MCF 10A (cell line): ENCODE measurements at regions not wholly inside any gene's neighbourhood (a gene's known extent, or its start where the extent isn't known, plus 50 kb on each side); places are given as distances from the start of the nearest gene placed in this dataset.

Experiments
- BruUV-seq: library from RNA; stranded (reverse); fragments of 400-500 nt; replicated peaks from 2 replicates; lab custom pipeline; 2021; lab: Mats Ljungman, UMichigan
- CTCF ChIA-PET: fragments of 300-600 bp; sonication (Branson Sonifier 250); formaldehyde crosslinking; extraction: SDS; loops from one replicate; lab custom pipeline; 2021; ENCODE audit warnings: antibody characterized with exemption, inconsistent platforms; lab: Yijun Ruan, JAX
- POLR2A ChIA-PET: fragments of 300-600, 350-650 bp; sonication (Branson Sonifier 250); formaldehyde crosslinking; extraction: SDS; loops from one replicate; lab custom pipeline; 2020; ENCODE audit warnings: antibody characterized with exemption, inconsistent platforms; lab: Yijun Ruan, JAX
- DNase-seq: peaks from one replicate; pipeline ENCODE4 v3.0.0-alpha.2; 2018; ENCODE audit not compliant: unreplicated experiment
- H3K27ac Mint-ChIP-seq: one replicate; pipeline ENCODE4 v1.8.0; 2022; ENCODE audit warnings: mild to moderate bottlenecking, low read depth, mixed read lengths; ENCODE audit not compliant: unreplicated experiment
- H3K27me3 Mint-ChIP-seq: one replicate; pipeline ENCODE4 v1.8.0; 2022; ENCODE audit warnings: mixed read lengths; ENCODE audit not compliant: insufficient read depth, unreplicated experiment
- H3K36me3 Mint-ChIP-seq: one replicate; pipeline ENCODE4 v1.8.0; 2022; ENCODE audit warnings: mild to moderate bottlenecking, moderate library complexity, mixed read lengths; ENCODE audit not compliant: insufficient read depth, unreplicated experiment
- H3K4me1 Mint-ChIP-seq: one replicate; pipeline ENCODE4 v1.8.0; 2022; ENCODE audit warnings: mixed read lengths; ENCODE audit not compliant: insufficient read depth, unreplicated experiment
- H3K4me3 Mint-ChIP-seq: one replicate; pipeline ENCODE4 v1.8.0; 2022; ENCODE audit warnings: mild to moderate bottlenecking, moderate library complexity, mixed read lengths; ENCODE audit not compliant: unreplicated experiment
- H3K9me3 Mint-ChIP-seq: one replicate; pipeline ENCODE4 v1.8.0; 2022; ENCODE audit warnings: mixed read lengths; ENCODE audit not compliant: unreplicated experiment
- intact Hi-C: fragments of 100-400 bp; cut with micrococcal nuclease; formaldehyde crosslinking; loops from 2 replicates; pipeline ENCODE4 v1.14.1; 2022
- TF ChIP-seq, protein P1 (sequence below): fragments of 200-600 bp; IDR thresholded peaks from one replicate; pipeline ENCODE4 v1.8.0; 2022; ENCODE audit warnings: antibody characterized with exemption, mild to moderate bottlenecking; ENCODE audit not compliant: unreplicated experiment

DNA sequence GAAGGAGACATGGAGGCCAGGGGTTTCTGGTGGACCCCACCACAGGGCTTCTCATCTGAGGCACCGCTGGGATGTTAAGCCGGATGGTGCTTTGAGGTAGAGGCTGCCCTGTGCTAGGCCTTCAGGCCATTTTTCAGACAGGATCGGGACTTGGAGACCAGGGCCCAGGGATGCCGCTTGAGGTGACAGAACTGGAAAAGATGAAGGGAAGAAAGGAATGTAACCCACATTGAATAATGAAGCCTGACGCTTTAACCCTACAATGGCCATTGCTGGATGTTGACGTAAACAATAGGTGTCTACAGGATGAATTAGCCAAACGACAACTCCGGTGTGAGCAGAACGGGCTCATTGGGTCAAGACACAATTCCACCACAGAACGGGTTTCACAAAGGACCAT, 62.5 kb downstream of the CEBPB start:
- BruUV-seq, result no TSS peak
- no peaks in the 10 kb centered on the region for H3K27me3 Mint-ChIP-seq
- ChIA-PET CTCF (no interaction called here), POLR2A (no interaction called here)
- TF ChIP-seq, protein P1, sequence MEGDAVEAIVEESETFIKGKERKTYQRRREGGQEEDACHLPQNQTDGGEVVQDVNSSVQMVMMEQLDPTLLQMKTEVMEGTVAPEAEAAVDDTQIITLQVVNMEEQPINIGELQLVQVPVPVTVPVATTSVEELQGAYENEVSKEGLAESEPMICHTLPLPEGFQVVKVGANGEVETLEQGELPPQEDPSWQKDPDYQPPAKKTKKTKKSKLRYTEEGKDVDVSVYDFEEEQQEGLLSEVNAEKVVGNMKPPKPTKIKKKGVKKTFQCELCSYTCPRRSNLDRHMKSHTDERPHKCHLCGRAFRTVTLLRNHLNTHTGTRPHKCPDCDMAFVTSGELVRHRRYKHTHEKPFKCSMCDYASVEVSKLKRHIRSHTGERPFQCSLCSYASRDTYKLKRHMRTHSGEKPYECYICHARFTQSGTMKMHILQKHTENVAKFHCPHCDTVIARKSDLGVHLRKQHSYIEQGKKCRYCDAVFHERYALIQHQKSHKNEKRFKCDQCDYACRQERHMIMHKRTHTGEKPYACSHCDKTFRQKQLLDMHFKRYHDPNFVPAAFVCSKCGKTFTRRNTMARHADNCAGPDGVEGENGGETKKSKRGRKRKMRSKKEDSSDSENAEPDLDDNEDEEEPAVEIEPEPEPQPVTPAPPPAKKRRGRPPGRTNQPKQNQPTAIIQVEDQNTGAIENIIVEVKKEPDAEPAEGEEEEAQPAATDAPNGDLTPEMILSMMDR, result no peak
- no peaks in the 10 kb centered on the region for H3K36me3 Mint-ChIP-seq
- H3K9me3 Mint-ChIP-seq, result no peaks in the 10 kb centered on the region
- H3K4me1 Mint-ChIP-seq, result peaks cover 21% of the 10 kb centered on the region
- H3K27ac Mint-ChIP-seq, result no peak overlapping the region
- H3K4me3 Mint-ChIP-seq, result no peak overlapping the region
- intact Hi-C loops, result no loop called here
- no peak for DNase-seq

DNA sequence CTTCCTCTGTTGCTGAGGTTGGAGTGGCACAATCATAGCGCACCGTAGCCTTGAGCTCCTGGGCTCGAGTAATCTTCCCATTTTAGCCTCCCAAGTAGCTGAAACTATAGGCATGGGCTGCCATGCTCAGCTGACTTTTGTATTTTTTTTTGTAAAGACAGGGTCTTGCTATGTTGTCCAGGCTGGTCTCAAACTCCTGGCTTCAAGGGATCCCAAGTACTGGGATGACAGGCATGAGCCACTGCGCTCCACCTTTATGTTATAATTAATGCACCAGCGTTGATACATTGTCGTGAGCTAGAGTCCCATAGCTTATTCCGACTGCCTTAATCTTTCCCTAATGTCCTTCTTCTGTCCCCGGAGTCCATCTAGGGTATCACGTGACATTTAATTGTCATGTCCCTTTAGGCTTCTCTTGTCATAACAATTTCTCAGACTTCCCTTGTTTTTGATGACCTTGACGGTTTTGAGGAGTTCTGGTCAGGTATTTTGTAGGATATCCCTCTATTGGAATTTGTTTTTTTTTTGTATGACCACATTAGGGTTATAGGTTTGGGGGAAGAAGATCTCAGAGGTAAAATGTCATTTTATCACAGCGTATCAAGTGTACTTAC, 63.9 kb downstream of the CEBPB start:
- H3K4me3 Mint-ChIP-seq, result no peak overlapping the region
- no TSS peak for BruUV-seq
- no peaks in the 10 kb centered on the region for H3K9me3 Mint-ChIP-seq
- POLR2A ChIA-PET, result no interaction called here
- H3K27me3 Mint-ChIP-seq, result no peaks in the 10 kb centered on the region
- H3K36me3 Mint-ChIP-seq, result no peaks in the 10 kb centered on the region
- CTCF ChIA-PET, result interaction anchor here (1.2 to 1.5 kb wide), 2 partner anchors 10 to 27 kb away, joined by 3 to 5 read pairs; no protein-coding TSS in a partner anchor
- peaks cover 8% of the 10 kb centered on the region for H3K4me1 Mint-ChIP-seq
- intact Hi-C loops, result no loop called here
- no peak for DNase-seq
- no peak overlapping the region for H3K27ac Mint-ChIP-seq
- TF ChIP-seq, protein P1, result no peak

DNA sequence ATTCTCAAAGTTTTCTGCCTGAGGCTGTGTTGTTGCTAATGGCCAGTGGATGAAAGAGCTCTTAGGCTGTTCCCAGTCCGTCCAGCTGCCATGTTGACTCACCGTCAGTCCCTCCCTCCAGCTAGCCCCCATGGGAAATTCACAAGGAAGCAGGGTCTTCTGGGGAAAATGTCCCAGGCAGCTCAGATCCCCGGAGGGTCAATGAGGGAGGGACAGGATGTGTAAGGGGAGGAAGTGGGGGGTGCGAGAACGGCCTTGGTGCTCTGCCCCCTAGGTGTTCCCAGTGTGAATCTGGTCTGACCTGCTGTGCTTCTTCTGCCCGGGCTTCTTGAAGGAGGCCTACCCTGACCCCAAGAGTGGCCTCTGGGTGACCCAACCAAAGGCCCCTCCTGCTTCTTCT, 65.9 kb downstream of the CEBPB start:
- no peaks in the 10 kb centered on the region for H3K9me3 Mint-ChIP-seq
- H3K4me3 Mint-ChIP-seq, result no peak overlapping the region
- POLR2A ChIA-PET, result interaction anchor here (0.7 to 1.2 kb wide), 2 partner anchors 10 to 920 kb away, joined by 3 to 4 read pairs; no protein-coding TSS in a partner anchor
- H3K36me3 Mint-ChIP-seq, result no peaks in the 10 kb centered on the region
- no TSS peak for BruUV-seq
- H3K4me1 Mint-ChIP-seq, result peaks cover 22% of the 10 kb centered on the region
- no peak for DNase-seq
- no peaks in the 10 kb centered on the region for H3K27me3 Mint-ChIP-seq
- TF ChIP-seq, protein P1, result no peak
- intact Hi-C loops, result no loop called here
- no peak overlapping the region for H3K27ac Mint-ChIP-seq
- CTCF ChIA-PET, result interaction anchor here (0.6 to 0.8 kb wide), 2 partner anchors 41 to 61 kb away, joined by 3 read pairs; no protein-coding TSS in a partner anchor

DNA sequence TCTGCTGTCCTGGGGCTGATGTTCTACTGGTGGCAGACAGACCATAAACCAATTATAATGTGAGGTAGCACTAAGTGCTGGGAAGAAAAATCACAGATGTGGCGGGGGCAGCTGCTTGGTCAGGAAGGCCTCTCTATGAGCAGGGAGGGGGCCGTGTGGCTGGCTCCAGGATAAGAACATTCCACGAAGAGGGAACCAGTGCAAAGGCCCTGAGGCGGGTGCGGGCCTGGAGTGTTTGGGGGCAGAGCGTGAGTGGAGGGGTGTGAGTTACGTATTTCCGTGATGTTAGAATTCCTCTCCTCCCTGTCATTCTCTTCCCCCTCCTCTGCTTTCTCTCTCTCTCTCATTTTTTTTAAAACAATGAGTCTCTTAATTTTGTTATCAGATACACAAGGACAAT, 67.2 kb downstream of the CEBPB start:
- Mint-ChIP-seq H3K36me3 (no peaks in the 10 kb centered on the region), H3K4me1 (peaks cover 27% of the 10 kb centered on the region), H3K4me3 (no peak overlapping the region), H3K9me3 (no peaks in the 10 kb centered on the region), H3K27me3 (no peaks in the 10 kb centered on the region), H3K27ac (no peak overlapping the region)
- ChIA-PET CTCF (no interaction called here), POLR2A (no interaction called here)
- intact Hi-C loops, result no loop called here
- no TSS peak for BruUV-seq
- TF ChIP-seq, protein P1, result no peak
- no peak for DNase-seq
